Endothelial cell (in vitro differentiated cells): ENCODE measurements at regions not wholly inside any gene's neighbourhood (a gene's known extent, or its start where the extent isn't known, plus 50 kb on each side); places are given as distances from the start of the nearest gene placed in this dataset.

Source experiments
- DNase-seq: peaks from one replicate; pipeline ENCODE4 v3.0.0; 2021; ENCODE audit warnings: low spot score
- H3K27ac Mint-ChIP-seq: one replicate; pipeline ENCODE4 v1.8.0; 2021; ENCODE audit warnings: mixed read lengths, inconsistent platforms; ENCODE audit not compliant: unreplicated experiment
- H3K27me3 Mint-ChIP-seq: one replicate; pipeline ENCODE4 v1.8.0; 2021; ENCODE audit warnings: mild to moderate bottlenecking, moderate library complexity, mixed read lengths, inconsistent platforms; ENCODE audit not compliant: unreplicated experiment
- H3K36me3 Mint-ChIP-seq: one replicate; pipeline ENCODE4 v1.8.0; 2021; ENCODE audit warnings: mild to moderate bottlenecking, low read depth, mixed read lengths, inconsistent platforms; ENCODE audit not compliant: unreplicated experiment
- H3K4me1 Mint-ChIP-seq: one replicate; pipeline ENCODE4 v1.8.0; 2021; ENCODE audit warnings: mild to moderate bottlenecking, mixed read lengths, inconsistent platforms; ENCODE audit not compliant: unreplicated experiment
- H3K4me3 Mint-ChIP-seq: one replicate; pipeline ENCODE4 v1.8.0; 2021; ENCODE audit warnings: mild to moderate bottlenecking, mixed read lengths, inconsistent platforms; ENCODE audit not compliant: unreplicated experiment
- H3K9me3 Mint-ChIP-seq: one replicate; pipeline ENCODE4 v1.8.0; 2021; ENCODE audit warnings: mixed read lengths, inconsistent platforms; ENCODE audit not compliant: unreplicated experiment
- TF ChIP-seq, protein P1 (sequence below): fragments of 200-600 bp; sonication (generic); IDR thresholded peaks from one replicate; pipeline ENCODE4 v1.5.0; 2021; ENCODE audit warnings: antibody characterized with exemption; ENCODE audit not compliant: unreplicated experiment

DNA sequence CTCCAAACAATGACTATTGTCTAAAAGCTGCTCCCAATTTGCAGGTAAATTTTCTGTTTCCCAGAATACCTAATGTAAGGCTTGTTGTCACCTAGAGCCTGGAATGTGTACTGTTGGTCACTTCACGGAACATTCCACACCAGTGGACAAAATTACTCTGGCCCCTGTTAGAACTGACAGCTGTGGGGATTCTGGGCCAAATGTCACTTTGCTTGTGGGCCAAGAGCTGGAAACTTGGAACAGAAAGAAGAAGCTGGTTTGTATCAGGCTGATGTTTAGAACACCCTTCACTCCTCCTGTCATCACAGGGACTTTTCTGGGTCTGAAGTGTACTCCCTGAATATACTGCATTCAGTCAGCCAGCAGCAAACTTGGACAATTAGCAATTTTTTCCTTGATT is 495.6 kb upstream of the SYT4 start:
- Mint-ChIP-seq H3K9me3 (no peaks in the 10 kb centered on the region), H3K4me1 (no peaks in the 10 kb centered on the region), H3K27me3 (no peaks in the 10 kb centered on the region), H3K4me3 (no peak overlapping the region), H3K27ac (no peak overlapping the region), H3K36me3 (no peaks in the 10 kb centered on the region)
- TF ChIP-seq, protein P1, sequence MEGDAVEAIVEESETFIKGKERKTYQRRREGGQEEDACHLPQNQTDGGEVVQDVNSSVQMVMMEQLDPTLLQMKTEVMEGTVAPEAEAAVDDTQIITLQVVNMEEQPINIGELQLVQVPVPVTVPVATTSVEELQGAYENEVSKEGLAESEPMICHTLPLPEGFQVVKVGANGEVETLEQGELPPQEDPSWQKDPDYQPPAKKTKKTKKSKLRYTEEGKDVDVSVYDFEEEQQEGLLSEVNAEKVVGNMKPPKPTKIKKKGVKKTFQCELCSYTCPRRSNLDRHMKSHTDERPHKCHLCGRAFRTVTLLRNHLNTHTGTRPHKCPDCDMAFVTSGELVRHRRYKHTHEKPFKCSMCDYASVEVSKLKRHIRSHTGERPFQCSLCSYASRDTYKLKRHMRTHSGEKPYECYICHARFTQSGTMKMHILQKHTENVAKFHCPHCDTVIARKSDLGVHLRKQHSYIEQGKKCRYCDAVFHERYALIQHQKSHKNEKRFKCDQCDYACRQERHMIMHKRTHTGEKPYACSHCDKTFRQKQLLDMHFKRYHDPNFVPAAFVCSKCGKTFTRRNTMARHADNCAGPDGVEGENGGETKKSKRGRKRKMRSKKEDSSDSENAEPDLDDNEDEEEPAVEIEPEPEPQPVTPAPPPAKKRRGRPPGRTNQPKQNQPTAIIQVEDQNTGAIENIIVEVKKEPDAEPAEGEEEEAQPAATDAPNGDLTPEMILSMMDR, result no peak
- no peak for DNase-seq

DNA sequence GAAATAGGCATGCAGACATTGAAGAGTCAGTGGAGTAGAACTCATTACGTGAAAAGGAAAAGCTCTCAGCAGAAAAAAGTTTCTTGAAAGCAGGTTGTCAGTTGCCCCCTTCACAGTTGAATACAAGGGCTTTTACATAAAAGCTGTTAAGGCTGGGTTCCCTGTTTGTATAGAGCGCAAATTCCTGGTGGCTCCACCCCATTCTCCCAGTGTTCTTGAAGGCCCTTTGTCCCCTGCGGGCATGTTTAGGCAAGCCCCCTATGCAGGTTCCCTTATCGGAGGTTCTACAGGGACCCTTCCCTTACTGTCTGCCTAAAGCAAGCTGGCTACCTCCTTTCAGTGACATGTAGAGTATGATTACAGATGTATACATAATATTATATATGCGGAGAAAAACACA is 497.2 kb upstream of the SYT4 start:
- Mint-ChIP-seq H3K27me3 (no peaks in the 10 kb centered on the region), H3K4me3 (no peak overlapping the region), H3K9me3 (no peaks in the 10 kb centered on the region), H3K27ac (no peak overlapping the region), H3K4me1 (no peaks in the 10 kb centered on the region), H3K36me3 (no peaks in the 10 kb centered on the region)
- TF ChIP-seq, protein P1, result no peak
- DNase-seq, result no peak

DNA sequence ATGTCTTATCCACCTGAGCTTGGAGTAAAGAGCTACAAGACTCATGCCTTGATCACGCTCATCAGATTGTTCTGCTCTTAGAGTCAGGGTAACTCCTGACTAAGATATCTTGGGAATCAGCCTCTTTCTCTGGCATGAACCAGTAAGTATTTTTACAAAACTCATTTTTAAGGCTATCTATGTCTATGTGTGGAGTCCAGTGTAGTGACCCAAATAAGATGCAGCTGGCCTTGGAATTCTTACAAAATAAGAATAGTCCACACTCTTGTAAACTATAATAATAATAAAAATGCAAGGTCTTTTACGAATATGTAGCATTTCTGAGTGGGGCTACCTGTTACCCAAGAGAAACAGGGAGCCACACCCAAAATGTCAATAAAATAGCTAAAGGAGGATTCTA is 498.3 kb upstream of the SYT4 start:
- H3K36me3 Mint-ChIP-seq, result no peaks in the 10 kb centered on the region

DNA sequence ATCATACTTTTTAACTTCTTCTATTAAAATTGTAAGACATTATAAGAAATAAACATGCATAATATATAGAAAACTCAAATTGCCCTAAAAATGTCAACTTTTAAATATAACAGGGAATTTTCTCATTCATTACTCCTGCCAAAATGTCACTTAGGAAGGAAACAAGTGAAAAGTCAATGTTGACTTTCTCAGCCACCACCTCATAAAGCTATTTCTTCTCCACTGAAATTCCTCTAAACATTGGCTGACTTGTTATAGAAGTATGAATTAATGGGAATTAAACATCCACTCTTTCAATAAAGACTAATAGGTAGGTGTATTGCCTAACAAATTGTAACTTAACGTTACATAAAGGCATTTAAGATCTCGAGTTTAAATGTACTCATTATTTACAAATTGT is 499.7 kb upstream of the SYT4 start:
- no peak for DNase-seq
- H3K27ac Mint-ChIP-seq, result no peak overlapping the region
- H3K36me3 Mint-ChIP-seq, result no peaks in the 10 kb centered on the region
- H3K4me3 Mint-ChIP-seq, result no peak overlapping the region
- H3K27me3 Mint-ChIP-seq, result no peaks in the 10 kb centered on the region
- peaks cover 6% of the 10 kb centered on the region for H3K4me1 Mint-ChIP-seq
- TF ChIP-seq, protein P1, result no peak
- H3K9me3 Mint-ChIP-seq, result no peaks in the 10 kb centered on the region

More for the DNA sequence above, 498.3 kb upstream of the SYT4 start:
- H3K4me3 Mint-ChIP-seq, result no peak overlapping the region
- TF ChIP-seq, protein P1, result no peak
- peaks cover 6% of the 10 kb centered on the region for H3K4me1 Mint-ChIP-seq
- H3K9me3 Mint-ChIP-seq, result no peaks in the 10 kb centered on the region
- H3K27ac Mint-ChIP-seq, result no peak overlapping the region
- H3K27me3 Mint-ChIP-seq, result no peaks in the 10 kb centered on the region
- no peak for DNase-seq

DNA sequence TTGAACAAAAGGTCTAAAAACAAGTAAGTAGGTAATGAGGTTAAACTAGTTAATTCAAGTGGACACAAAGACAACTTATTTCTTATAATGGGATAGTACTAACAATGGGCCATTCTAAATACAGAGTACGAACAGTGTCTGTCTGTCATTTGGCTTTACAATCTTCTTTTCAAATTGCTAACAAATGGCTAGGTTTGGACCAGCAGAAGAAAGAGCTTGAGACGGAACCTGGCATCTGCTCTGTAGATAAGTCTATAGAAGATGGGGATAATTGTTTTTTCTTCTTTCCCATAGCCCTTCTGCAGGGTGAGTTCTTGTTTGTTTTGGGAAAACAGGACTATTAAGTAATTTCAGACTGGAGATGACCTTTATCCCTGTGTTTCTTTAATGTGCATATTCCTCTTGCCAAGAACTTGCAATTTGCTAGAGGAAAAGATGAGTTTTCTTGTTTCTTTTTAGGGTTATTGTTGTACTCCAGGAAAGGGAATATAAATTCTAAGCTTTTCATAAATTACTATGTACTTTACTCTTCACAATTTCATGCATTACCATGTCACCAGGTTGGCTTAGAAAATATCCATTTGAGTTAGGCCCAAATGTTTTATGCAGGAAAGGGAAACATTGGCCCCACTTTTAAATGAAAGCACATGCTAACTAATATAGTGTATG is 500.5 kb upstream of the SYT4 start:
- H3K9me3 Mint-ChIP-seq, result no peaks in the 10 kb centered on the region
- no peaks in the 10 kb centered on the region for H3K27me3 Mint-ChIP-seq
- H3K36me3 Mint-ChIP-seq, result no peaks in the 10 kb centered on the region
- no peak for DNase-seq
- TF ChIP-seq, protein P1, result no peak
- H3K4me3 Mint-ChIP-seq, result no peak overlapping the region
- H3K4me1 Mint-ChIP-seq, result peaks cover 6% of the 10 kb centered on the region
- H3K27ac Mint-ChIP-seq, result no peak overlapping the region
